Astrocyte (in vitro differentiated cells and primary cell): ENCODE measurements at regions not wholly inside any gene's neighbourhood (a gene's known extent, or its start where the extent isn't known, plus 50 kb on each side); places are given as distances from the start of the nearest gene placed in this dataset.

Experiments used
- CTCF ChIP-seq: IDR thresholded peaks from 2 replicates; pipeline ENCODE4 v1.5.1; 2011; ENCODE audit warnings: low read depth, mild to moderate bottlenecking, inconsistent platforms, low read length, moderate library complexity; ENCODE audit not compliant: insufficient read depth
- EZH2 ChIP-seq: IDR thresholded peaks from 2 replicates; pipeline ENCODE4 v1.6.1; 2012; ENCODE audit warnings: mild to moderate bottlenecking, low read length, inconsistent platforms; ENCODE audit not compliant: insufficient read depth

- TF ChIP-seq EZH2 (no peak), CTCF (no peak)
Measured at GRCh38 chr1:14363707-14364413, 234.6 kb upstream of the KAZN start.
